PC-3 (cell line): ENCODE measurements at regions not wholly inside any gene's neighbourhood (a gene's known extent, or its start where the extent isn't known, plus 50 kb on each side); places are given as distances from the start of the nearest gene placed in this dataset.

Experiments
- CTCF ChIP-seq: fragments of 300-600 bp; sonication (generic); conservative IDR thresholded peaks from 2 replicates; pipeline ENCODE4 v1.5.1; 2017; ENCODE audit warnings: antibody characterized with exemption, low read depth, mild to moderate bottlenecking, low read length
- EZH2 ChIP-seq: fragments of 300-600 bp; sonication (generic); IDR thresholded peaks from one replicate; pipeline ENCODE4 v1.6.1; 2017; ENCODE audit warnings: antibody characterized with exemption, mild to moderate bottlenecking, low read length; ENCODE audit not compliant: unreplicated experiment
- EZH2phosphoT487 ChIP-seq: fragments of 300-600 bp; sonication (generic); IDR thresholded peaks from 2 replicates; pipeline ENCODE4 v1.6.1; 2018; ENCODE audit warnings: mild to moderate bottlenecking, antibody characterized with exemption, low read length, borderline replicate concordance

- TF ChIP-seq CTCF (no peak), EZH2 (no peak), EZH2phosphoT487 (no peak)
Observed at GRCh38 chr4:110924761-110925160, 301.9 kb upstream of the PITX2 start.
